Medulla oblongata (tissue), 1 donor: ENCODE measurements at regions not wholly inside any gene's neighbourhood (a gene's known extent, or its start where the extent isn't known, plus 50 kb on each side); places are given as distances from the start of the nearest gene placed in this dataset.

Source experiments
- DNase-seq: peaks from one replicate; pipeline ENCODE4 v3.0.0-alpha.2; 2015; ENCODE audit errors: extremely low spot score

DNA sequence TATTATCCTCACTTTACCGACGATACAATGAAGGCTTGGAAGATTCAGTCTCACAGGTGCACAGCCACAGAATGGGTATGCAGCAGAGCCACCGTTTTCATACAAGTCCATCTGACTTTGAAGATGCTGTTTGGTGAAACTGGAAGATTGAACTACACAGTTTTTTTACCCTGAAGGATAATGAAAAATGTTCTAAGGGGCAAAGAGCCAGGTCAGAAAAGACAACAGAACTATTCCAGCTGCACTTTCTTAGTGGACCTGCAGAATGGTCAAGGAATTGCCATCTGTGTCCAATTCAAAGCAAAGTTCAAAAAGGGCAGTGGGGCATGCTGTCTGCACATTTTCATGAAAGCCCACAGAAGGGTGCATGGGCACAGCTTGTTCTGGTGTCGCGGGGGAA, 127.6 kb upstream of the PDZRN3 start:
- no peak for DNase-seq

DNA sequence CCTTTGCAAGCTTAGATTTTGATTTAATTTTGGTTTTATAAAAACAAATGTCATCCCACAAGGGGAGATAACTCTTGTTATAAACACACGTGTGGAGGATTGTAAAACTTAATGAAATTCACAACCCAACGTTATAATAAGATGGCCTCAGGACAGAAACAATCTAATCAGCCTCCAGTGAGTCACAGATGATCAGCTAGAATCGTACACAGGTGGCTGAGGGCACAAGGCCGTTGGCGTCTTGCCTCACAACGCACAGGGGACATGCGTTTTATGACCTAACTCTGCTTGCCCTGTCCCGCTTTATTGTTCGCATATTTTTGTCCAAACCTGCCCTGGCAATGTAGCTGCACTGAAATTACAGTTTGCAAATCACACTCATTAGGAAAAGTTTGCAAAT, 121.9 kb upstream of the PDZRN3 start:
- no peak for DNase-seq

DNA sequence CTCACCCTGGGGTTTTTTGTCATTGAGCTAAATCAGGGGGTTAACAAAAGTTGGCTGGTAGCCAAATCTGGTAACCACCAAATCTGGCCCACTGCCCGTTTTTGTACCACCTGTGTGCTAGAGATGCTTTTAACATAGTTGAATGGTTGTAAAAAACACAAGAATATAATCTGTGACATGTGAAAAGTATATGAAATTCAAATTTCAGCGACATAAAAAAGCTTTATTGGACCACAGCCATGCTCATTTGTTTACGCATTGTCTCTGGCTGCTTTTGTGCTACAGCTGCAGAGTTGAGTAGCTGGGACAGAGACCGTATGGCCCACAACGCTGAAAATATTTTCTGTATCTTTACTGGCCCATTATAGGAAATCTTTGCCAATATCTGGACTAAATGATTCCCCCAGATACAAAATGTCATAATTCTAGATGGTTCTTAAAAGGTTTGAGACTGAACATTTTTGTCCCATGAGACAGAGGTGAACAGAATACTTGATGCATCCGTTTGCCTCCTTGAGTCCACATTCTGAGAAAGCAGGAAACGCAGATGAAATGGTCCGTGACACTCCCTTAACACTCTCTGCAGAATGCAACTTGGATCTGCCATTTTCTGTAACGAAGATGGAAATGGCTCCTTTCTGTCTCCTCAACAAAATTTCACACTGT, 120.9 kb upstream of the PDZRN3 start:
- peak; percentile 40 for DNase-seq

DNA sequence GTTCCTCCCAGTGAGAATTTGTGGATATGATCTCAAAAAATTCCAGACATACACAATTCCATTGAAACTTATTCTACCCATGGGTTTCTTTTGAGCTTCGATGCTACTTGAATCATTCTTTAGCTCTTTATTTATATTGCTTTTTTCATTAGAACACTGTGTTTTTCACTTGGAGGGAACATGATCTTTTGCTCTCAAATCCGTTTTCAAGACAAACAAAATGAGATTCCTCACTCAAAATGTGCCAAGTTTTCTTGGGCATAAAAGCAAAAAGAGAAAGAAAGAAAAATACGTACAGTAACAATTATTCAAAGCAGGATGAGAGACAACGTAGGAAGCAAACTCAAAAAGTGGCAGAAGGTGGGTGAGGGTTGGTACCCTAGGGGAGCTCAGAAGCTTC, 118.8 kb upstream of the PDZRN3 start:
- DNase-seq: peak; percentile 26

DNA sequence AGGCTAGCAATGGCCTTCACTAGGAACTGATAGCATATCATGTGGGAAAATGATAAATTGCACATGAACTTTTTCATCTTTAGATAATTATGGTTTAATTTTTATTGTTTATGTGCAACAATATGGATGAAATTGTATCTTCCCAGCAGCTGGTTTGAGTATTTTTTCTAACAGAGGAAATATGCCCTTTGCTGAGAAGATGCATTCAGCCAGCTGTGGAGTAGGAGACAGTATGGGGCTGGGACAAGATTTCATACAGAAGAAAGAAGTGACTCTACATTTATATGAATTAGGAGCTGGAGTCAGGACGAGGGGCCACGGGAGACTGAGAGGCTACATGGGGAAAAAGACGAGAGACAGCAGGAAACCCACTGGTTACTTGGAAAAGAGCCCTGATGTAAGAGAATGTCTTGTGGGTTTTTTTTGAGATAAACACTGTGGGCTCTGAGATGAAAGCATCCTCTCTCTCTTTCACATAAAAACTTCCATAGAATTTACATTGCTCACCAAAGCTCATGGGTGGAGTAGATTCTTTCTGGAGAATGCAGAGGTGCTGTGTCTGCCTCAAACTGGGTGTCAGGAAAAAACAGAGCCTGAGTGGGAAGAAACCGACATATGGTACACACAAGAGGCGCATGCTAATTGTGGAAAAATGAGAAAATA, 115.2 kb upstream of the PDZRN3 start:
- DNase-seq: no peak

DNA sequence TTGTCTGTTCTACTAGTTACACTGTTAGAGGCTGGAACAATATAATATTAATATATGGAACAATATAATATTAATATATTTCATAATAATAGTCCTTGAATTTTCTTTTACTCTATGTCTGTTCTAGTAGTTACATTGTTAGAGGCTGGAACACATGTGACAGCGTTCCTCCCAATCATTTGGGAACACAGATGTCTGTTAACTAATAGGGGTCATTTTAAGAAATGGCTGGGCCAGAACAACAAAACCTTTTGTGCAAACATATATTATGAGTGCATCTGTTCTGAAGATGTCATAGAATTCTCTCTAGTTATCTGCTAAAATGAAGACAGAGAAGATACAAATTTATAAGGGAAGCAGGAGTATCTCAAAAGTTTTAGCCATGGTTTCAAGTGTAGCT, 114.0 kb upstream of the PDZRN3 start:
- no peak for DNase-seq

DNA sequence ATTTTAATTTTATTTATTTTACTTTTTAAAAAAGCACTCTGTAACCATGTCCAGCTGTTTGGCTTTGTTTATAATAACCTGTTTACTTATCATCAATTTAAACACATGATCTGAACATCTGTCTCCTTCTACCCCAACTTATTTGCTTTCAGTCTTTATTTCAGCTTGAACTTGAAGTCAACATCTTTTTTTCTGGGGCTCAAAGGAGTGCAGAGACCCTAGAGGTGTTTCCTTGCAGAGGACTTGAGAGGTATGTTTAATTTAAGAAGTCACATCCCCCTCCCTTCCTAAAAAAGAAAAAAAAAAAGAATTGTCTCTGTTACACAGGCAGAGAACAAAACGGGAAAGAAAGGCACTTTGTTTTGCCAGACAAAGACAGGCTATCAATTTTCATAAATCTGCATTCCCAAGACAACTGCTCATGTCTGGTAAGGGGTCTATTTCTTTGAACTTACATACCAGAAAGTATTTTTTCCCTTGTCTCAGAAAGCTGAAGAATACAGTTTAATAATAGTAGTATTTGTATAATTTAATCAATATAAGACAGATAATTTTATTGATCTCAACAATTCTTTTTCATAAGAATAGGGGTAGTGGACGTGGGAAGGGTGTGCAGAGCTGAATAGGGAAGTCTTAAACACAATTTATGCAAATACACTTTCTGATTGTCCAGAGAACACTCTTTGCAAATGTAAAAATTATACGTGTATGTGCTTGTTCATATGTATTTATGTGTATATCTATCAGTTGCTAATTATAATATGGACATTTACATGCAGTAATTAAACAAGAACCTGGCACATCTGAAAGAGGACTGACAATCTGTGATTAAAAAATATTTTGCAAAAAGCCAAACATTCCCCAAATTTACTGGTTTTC, 109.7 kb upstream of the PDZRN3 start:
- DNase-seq: no peak

DNA sequence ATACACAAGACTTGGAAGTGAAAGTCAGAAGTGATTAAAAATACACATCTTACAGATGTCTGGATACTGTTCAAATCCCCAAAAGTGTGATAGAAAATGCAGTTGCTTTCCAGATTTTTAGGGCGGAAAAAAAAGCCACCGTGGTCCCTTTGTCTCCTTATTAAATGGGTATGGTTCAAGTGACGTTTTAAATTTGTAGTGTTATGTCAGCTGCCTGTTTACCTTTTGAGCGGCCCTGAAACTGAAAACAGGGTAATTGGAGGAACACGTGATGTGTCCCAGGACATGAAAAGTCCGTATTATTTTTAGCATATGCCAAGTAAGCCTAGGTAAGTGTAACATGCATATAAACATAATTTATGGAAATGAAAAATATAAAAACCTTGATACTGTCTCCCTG, 109.0 kb upstream of the PDZRN3 start:
- no peak for DNase-seq

DNA sequence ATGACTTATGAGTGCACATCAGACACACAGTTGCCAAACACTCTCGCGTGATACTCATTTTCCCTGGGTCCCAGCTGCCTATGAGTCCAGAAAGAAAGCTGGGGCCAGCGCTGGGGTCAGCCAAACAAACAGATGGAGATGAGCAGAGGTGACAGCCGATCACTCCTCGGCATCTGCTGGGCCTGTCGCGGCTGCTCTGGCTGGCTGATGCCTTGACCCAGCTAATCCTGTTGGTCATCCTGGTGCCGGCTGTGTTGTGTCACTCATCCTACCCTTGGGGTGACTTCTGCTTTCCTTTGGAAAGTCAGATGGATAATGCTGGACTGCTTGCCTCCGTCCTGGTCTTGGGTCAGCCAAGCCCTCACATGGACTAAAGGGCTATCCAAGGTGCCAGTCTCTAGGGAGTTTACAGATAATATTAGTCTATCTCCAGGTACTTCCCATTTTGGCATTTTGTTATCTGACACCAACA, 105.3 kb upstream of the PDZRN3 start:
- no peak for DNase-seq

DNA sequence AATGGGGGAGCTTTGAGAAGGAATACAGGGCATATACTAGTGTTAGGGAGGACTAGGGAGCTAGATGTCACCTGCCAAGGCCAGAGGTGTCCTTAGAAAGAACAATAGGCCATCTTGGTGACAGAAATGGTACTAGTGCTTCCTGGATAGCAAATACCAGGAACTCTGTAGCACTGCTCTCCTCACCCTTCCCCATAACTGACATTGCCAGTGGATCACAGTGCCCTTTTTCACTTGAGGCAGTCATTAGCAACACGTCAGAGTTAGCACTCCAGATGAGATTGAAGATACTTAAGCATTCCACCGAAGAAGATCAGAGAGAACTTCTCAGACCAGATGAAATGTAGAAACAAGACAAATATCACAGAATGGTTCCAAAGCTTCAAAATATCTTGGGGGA, 103.1 kb upstream of the PDZRN3 start:
- DNase-seq: no peak

DNA sequence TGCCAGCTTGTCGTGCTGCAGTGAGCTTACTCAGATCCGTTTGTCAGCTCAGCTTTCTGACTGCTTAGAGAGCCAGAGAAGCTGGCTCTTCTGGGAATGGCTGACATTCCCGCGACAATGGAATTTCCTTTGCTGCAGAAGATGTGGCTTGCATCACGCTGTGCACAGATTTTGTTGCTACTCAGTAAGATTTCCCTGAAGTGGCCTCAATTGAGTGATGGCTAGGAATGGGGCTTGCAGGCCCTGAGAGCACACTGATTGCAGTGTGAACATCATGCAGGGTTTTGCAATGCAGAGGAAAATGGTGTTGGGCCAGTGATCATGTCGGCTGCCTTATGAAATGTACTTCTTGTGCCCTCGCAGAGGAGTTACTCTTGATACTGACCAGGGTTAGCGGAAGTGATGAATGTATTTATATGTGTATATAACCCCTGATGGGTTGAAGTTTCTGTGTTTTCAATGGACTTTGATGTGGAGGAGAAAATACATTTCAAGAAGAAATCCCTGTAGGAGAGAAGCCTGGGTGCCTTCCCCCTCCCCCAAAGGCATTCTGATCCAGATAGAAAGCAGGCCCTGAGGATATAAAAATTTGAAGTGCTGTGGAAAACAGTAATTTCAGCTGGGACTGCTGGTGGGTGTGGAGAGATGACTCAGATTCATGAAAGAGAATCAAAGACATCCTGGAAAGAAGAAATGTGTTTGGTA, 102.5 kb upstream of the PDZRN3 start:
- DNase-seq: no peak

DNA sequence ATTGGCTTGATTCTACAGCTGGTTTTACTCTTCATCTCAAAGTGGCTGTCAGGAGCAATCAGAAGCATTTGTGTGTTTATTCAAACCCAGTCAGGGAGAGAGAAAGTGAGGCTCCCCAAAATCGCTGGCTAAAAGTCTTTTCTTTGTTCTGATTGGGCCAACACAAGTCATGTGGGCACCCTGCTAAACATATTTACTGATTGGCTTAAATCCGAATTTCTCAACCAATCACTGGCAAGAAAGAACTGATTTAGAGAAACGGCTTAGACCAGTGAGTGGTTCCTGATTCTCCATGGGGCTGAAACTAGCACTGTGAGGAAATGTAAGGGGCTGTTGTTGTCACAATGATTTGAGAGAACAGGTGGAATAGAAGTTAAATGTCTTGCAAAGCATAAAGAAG, 98.9 kb upstream of the PDZRN3 start:
- no peak for DNase-seq

DNA sequence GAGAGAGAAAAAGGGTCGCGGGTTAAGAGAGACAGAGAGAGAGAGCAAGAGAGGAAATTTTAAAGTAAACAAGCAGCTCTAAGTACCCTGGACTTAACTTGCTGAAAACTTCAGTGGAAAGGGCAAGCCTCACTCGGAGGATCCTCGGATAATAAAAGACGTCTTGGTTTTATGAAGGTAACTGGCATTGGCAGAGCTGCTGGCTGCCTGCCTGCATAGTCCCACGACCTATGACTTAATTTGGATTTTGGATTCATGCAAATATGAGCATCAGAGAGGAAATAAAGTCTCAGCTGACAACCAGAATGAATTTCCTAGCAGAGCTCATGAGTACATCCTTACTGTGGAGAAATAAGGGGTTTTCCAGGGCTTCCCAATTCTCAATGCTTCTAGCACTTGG, 95.1 kb upstream of the PDZRN3 start:
- peak; percentile 16 for DNase-seq

DNA sequence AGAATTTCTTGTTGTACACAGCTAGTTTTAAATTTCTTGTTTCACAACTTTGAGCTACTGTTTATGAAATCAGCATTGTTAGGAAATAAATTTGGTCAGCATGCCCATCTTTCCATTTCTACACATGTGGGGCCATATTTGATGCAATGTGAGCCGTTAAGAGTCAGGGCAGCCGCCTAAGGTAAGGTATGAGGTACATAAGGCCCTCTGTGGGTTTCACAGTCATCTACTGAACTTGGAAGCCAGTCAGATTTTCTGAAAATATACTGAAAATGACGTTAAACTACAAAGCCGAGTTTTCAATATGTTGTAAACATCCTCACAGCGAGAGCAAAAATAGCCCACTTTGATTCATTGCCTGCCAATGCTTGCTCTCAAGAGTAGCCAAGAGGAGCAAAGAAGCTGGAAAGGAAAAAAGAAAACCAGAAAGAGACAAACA, 94.7 kb upstream of the PDZRN3 start:
- peak; percentile 56 for DNase-seq

DNA sequence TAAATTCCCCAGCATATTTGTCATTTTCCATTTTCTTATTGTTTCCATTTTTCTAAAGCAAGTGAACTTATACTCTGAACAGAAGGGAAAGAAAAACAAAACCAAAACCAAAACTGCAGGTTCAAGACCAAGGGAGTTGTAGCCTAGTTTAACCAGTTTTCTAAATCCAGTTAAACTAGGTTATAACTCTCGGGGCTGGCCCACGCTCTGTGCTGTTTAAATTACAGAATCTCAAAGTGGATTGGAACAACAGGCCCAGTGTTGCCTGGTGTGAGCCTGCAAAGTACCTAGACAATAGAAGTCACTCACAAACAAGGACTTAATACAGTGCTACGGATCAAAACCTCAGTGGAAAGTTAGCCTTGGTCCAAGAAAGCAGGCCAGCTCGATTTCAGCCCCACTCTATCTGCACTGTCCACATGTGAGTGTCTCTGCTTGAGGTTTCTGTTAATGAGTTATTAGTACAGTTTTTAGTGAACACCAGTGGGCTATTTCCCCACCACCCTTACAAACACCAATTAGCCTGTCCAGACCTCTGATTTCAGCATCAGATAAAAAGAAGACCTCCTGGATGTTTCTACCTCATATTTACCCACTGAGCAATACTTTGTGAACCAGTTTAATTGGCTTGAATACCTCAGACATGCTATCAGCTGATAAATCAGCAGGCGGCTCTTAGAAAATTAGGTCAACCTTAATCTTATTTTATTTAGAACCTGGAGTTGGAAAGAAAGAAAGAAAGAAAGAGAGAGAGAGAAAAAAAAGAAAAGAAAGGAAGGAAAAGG, 93.8 kb upstream of the PDZRN3 start:
- peak; percentile 8 for DNase-seq

DNA sequence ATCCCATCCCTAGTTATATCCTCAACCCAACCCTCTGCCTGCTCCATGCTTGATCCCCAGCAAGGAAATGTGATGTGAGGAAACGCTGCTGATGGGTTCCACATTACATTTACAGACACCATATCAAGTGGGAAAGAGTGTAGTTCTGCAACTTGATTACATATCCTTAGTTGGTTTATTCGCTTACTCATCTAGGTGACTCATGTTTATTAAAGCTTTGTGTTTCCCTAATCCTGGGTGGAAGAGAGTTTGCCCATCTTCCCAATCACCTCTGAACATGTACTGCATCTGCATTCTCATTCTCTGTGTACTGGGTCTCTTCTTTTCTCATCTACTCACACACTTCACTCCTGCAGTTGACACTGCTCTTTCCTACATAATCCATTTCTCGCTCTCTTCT, 91.7 kb upstream of the PDZRN3 start:
- no peak for DNase-seq

DNA sequence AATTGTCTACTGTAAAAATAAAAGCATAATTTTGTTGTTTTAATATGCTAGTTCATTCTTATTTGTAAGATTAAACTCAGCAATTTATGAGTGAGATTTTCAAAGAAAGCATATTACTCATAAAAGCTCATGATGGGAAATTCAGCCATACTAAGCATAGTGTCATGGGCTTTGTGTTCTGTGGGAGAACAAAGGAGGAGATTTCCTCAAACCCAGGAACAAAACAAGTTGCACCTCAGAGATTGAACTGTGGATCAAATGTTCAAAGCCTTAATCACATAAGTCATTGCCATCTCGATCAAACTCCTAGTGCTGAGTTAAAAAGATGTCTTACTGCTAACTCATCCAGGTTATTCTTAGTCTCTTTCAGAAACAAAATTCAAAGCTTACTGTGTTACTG, 85.6 kb upstream of the PDZRN3 start:
- no peak for DNase-seq

DNA sequence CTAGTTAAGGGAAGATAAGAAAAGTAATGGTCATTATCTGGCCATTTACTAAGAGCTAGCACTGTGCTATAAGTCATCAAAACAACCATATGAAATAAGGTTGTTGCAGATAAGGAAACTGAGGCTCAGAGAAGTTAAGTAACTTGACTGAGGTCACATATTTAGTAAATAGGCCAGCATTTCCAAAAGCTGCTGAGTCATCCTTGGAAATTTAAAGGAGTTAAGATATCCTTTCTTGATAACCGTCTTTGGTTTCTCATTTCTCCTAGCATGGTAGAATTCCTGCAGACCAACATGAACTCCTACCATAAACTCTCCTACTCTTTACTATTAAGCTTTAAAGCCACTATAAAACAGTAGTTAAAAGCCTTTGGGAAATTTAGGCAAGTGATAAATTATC, 85.0 kb upstream of the PDZRN3 start:
- no peak for DNase-seq

DNA sequence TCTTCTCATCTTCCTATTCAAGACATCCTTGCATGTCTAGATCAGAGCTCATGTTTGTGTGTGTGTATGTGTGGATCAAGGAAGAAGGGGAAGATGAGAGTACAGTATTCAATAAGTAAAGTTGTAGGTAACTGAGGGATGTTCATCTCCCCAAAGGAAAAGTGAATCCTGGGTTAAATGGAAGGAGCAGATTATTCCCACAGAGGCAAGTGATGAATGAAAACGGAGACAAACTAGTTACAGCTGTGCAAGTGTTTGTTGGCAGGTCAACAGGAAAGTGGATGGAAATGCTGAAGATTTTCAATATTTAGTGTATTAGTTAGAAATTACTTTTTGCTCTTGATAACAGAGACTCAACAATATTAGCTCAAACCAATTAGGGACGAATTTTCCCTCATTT, 84.2 kb upstream of the PDZRN3 start:
- no peak for DNase-seq

DNA sequence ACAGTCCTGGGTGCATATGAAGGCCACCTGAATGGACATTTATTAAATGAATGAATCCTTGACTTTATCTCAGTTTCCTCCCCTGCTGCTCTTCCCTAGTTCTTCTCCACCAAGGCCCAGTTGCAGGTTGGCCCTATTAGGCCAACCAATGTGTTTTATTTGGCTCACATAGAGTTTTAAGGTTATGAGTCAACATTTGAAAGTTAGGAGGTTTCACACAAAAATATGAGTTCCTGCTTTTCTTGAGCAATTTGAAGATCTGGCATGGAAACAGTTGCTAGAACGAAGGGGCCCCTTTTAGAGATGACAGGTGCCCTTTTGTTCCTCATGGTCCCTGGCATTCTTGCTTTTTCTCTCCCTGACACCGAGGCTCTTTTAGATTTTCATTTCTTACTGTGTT, 83.0 kb upstream of the PDZRN3 start:
- no peak for DNase-seq

DNA sequence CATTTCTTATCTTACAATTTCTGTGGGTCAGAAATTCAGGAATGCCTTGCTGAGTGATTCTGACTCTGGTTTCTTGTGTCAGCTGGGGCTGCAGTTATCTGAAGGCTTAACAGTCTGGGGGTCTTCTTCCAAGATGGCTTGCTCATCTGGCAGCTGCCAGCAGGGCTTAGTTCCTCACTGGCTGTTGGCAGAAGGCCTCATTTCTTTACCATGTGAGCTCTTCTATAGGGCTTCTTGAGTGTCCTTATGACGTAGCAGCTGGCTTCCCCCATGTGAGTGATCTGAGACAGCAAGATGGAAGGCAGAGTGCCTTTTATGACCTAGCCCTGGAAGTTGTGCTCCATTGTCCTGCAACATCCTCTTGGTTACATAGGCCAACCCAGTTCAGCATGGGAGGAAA, 82.0 kb upstream of the PDZRN3 start:
- no peak for DNase-seq
